ENCODE measurements at regions not wholly inside any gene's neighbourhood (a gene's known extent, or its start where the extent isn't known, plus 50 kb on each side); places are given as distances from the start of the nearest gene placed in this dataset.

- TF ChIP-seq CTCF (IDR thresholded peaks at IDR 0.05; ENCODE audit: low read length) (no peak), EZH2 (IDR thresholded peaks at IDR 0.05; ENCODE audit: borderline replicate concordance, low read length) (no peak)
Measured at GRCh38 chr6:166244353-166245045, 63.7 kb downstream of the PRR18 start.

Data from OCI-LY1 (cell line).